Stimulated activated naive CD8-positive, alpha-beta T cell treated with anti-CD3 and anti-CD28 coated beads, Interleukin-15, Interleukin-2, amounts not matched to agents 100 ng/mL and 50 ng/mL, for 24 hours (primary cell): ENCODE measurements at regions not wholly inside any gene's neighbourhood (a gene's known extent, or its start where the extent isn't known, plus 50 kb on each side); places are given as distances from the start of the nearest gene placed in this dataset.

Experiments
- H3K27ac Mint-ChIP-seq: one replicate; pipeline ENCODE4 v1.8.0; 2021; ENCODE audit warnings: mild to moderate bottlenecking, mixed read lengths
- H3K27me3 Mint-ChIP-seq: one replicate; pipeline ENCODE4 v1.8.0; 2021; ENCODE audit warnings: mixed read lengths
- H3K36me3 Mint-ChIP-seq: one replicate; pipeline ENCODE4 v1.8.0; 2021; ENCODE audit warnings: low read depth, mixed read lengths
- H3K4me1 Mint-ChIP-seq: one replicate; pipeline ENCODE4 v1.8.0; 2021; ENCODE audit warnings: low read depth, mixed read lengths
- H3K4me3 Mint-ChIP-seq: one replicate; pipeline ENCODE4 v1.8.0; 2021; ENCODE audit warnings: mild to moderate bottlenecking, mixed read lengths
- H3K9me3 Mint-ChIP-seq: one replicate; pipeline ENCODE4 v1.8.0; 2021; ENCODE audit warnings: mixed read lengths

DNA sequence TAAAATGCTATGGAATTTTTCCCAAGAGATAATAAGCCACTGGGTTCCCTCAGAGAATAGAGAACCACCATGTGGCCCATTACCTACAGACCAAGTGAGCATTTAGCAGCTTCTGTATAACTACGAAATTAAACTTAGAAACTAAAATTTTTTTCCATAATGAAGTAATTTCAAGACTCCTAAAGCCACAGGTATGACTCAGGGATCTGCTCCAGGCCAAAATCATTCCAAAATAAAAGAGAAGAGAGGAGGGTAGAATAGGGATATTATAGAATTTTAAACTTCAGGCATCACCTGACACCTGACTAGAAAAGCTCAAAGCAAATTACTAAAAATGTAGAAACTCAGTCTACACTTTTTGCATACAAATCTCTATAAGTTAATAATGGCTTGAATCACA, 108.9 kb upstream of the DST start:
- Mint-ChIP-seq H3K27me3 (peaks cover 10% of the 10 kb centered on the region), H3K4me1 (peaks cover 4% of the 10 kb centered on the region), H3K36me3 (no peaks in the 10 kb centered on the region), H3K27ac (no peak overlapping the region), H3K4me3 (no peak overlapping the region), H3K9me3 (no peaks in the 10 kb centered on the region)

DNA sequence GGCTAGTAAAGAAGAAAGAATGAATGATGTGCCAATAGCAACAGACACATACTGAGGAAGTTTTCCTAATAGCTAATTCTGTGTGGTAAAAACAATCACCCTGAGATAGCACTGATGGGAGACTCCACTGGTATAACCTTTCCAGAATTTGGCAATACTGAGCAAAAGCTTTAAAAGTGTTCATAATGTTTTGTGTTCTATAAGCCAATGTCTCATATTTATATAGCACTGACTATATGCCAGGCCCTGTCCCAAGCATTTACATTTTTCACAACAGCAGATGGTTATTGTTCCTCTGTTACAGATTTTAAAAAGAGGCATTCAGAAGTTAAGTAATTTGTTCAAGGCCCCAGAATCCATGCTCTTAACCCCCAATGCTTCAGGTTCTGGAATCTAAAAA, 108.0 kb upstream of the DST start:
- no peaks in the 10 kb centered on the region for H3K9me3 Mint-ChIP-seq
- H3K27me3 Mint-ChIP-seq, result peaks cover 5% of the 10 kb centered on the region
- peaks cover 4% of the 10 kb centered on the region for H3K4me1 Mint-ChIP-seq
- H3K4me3 Mint-ChIP-seq, result no peak overlapping the region
- no peaks in the 10 kb centered on the region for H3K36me3 Mint-ChIP-seq
- peak overlapping the region; percentile 32 for H3K27ac Mint-ChIP-seq

DNA sequence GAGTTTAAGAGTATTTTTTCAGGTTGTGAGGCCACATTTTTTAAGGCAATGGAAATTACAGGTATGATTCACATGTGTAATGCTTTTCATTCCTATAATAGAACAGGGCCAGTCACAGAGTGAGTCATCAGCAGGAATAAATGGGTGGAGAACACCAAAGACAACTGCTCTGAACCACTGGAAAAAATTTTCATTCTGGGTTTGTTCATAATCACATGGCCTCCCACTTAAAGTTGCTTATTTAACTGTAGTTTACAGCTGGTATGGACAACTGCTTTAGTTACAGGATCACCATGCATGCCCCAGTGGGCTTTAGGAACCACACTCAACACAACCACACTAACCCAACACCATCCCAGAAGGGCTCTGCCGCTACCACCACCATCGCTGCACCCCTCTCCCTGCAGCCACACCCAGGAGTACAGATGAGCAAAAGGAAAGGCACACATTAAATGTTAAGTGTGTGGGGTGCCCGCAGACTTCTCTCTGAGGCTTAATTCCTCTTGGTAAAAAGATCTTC, 107.0 kb upstream of the DST start:
- Mint-ChIP-seq H3K9me3 (no peaks in the 10 kb centered on the region), H3K36me3 (no peaks in the 10 kb centered on the region), H3K27me3 (peaks cover 7% of the 10 kb centered on the region), H3K4me1 (peaks cover 4% of the 10 kb centered on the region), H3K27ac (peak overlapping the region; percentile 32), H3K4me3 (no peak overlapping the region)

DNA sequence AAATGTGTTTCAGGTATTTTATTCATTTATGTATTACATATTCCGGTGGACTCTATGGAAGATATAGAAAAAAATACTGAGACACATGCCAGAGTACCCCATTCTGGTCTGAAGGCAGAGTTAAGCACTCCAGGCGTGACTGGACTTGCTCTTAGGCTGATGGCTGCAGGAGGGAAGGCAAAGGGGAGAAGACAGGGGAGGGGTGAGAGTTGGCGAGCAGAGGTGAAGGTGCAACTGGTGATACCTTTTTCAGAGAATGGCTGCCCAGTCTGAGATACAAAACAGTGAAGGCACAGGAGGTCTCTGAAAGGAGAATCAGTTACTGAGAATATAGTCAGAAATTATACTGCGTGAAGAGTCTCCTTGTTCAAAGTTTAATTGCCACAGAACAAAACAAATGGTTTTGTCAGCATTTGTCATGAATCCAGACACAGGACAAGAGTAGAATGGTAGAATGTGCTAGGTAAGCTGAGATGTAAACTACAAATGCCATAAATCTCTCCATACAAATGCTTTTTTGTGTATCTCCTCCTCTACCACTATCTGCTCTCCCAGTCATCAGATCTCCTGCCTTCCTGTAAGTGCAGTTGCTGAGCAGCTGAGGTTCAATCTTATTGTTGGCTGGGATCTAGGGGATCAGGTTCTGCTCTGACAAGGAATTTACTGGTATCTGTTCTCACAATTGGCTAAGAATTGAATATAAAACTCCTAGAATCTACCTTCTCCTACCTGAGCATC, 104.2 kb upstream of the DST start:
- Mint-ChIP-seq H3K27me3 (peaks cover 10% of the 10 kb centered on the region), H3K4me1 (peaks cover 4% of the 10 kb centered on the region), H3K36me3 (no peaks in the 10 kb centered on the region), H3K27ac (no peak overlapping the region), H3K4me3 (no peak overlapping the region), H3K9me3 (no peaks in the 10 kb centered on the region)

DNA sequence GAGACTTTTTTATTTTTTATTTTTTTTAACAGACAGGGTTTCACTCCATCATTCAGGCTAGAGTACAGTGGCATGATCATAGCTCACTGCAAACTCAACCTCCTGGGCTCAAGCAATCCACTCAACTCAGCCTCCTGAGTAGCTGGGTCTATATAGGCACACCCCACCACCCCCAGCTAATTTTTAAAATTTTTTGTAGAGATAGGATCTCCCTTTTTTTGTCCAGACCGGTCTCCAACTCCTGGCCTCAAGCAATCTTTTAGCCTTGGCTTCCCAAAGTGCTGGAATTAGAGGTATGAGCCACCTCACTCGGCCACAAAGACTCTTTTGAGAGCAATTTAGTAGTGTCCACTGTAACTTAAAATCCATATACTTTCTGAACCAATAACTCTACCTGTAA, 103.3 kb upstream of the DST start:
- Mint-ChIP-seq H3K27me3 (peaks cover 13% of the 10 kb centered on the region), H3K9me3 (no peaks in the 10 kb centered on the region), H3K4me3 (no peak overlapping the region), H3K36me3 (no peaks in the 10 kb centered on the region), H3K4me1 (peaks cover 4% of the 10 kb centered on the region), H3K27ac (no peak overlapping the region)

DNA sequence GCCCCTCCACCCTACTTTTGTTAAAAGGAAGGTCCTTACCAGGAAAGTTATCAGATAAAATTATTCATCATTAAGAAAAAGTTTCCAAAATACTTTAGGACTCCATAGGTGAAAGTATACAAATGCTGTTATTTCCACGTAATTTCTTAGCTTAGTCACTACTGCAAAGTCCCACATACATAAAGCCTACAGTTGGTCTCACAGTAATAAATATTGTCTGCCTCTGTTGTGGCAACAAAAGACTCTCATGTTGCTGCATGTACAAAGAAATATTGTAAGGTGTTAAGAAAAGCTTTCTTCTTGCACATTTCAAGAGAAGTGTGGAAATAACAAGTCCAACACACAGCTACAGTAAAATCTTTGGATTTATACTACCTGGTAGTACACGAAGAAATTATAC, 102.4 kb upstream of the DST start:
- no peaks in the 10 kb centered on the region for H3K9me3 Mint-ChIP-seq
- no peak overlapping the region for H3K4me3 Mint-ChIP-seq

DNA sequence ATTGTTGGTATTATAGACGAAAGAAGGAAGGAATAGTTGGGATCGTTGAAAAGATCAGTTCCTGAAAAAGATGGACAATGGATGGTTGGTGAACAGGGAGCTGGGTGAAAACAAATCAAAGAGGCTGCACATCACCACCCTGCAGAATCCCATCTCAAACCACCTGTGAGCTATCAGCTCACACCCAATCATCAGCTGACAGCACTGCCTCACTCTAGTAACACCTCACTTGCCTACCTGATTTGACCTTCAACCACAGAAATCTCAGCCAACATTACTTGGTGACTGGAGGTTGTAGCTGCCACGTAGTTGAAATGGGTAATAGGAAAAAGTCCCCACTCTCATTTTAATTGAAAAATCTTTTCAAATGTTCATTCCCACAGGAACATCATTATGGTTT, 101.8 kb upstream of the DST start:
- peaks cover 13% of the 10 kb centered on the region for H3K27me3 Mint-ChIP-seq
- H3K4me3 Mint-ChIP-seq, result no peak overlapping the region
- no peaks in the 10 kb centered on the region for H3K36me3 Mint-ChIP-seq
- no peaks in the 10 kb centered on the region for H3K4me1 Mint-ChIP-seq
- no peak overlapping the region for H3K27ac Mint-ChIP-seq
- no peaks in the 10 kb centered on the region for H3K9me3 Mint-ChIP-seq

More for the DNA sequence above, 102.4 kb upstream of the DST start:
- H3K27me3 Mint-ChIP-seq, result peaks cover 13% of the 10 kb centered on the region
- H3K27ac Mint-ChIP-seq, result no peak overlapping the region
- peaks cover 4% of the 10 kb centered on the region for H3K4me1 Mint-ChIP-seq
- no peaks in the 10 kb centered on the region for H3K36me3 Mint-ChIP-seq

DNA sequence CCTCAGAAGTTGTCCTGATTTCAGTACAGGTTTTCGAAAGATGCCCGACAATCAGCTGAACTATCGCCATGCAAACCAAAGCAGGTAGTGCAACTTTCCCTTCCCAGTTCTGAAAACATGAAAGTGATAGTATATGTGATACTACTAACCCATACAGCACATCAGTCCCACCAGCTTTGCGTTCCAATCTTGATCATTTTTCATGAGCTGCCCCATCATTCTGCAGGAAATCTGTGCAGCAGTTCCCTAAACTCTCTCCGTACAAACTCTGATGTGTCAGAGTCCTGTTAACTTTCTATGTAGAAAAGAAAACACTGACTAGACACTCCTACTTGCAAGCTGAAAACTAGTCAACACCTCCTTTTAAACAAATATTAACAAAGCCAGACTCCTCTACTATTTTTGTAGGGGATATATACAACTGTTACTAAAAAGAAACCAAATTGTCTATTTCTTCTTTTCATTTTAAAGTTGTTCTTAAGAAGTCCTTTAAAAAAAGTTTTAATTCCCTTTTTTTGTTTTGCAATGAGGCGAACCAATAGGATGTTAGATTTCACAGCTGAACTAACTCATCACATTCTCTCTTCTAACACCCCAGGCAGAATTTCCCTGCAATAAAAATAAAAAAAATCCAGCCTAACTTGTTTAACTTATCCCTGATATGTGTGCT, 99.6 kb upstream of the DST start:
- Mint-ChIP-seq H3K27ac (no peak overlapping the region), H3K4me3 (no peak overlapping the region), H3K27me3 (peaks cover 13% of the 10 kb centered on the region), H3K4me1 (no peaks in the 10 kb centered on the region), H3K9me3 (no peaks in the 10 kb centered on the region), H3K36me3 (no peaks in the 10 kb centered on the region)

DNA sequence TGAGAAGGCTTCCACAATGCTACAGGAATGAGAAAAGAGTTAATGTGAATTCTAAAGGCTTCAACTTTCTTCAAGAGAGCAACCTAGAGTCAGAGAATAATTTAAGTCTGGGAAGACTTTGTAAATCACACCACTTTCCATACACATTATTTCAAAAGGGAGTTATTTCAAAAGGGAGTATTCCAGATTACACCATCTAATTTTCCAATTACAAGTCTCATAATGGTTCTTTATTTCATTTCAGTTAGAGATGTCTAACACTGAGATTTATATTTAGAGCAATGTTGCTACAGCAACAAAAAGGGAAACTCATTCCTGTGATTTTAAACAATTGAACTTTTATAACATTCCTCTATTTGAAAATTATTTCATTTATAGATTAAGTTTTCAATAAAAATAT, 98.8 kb upstream of the DST start:
- no peak overlapping the region for H3K27ac Mint-ChIP-seq

DNA sequence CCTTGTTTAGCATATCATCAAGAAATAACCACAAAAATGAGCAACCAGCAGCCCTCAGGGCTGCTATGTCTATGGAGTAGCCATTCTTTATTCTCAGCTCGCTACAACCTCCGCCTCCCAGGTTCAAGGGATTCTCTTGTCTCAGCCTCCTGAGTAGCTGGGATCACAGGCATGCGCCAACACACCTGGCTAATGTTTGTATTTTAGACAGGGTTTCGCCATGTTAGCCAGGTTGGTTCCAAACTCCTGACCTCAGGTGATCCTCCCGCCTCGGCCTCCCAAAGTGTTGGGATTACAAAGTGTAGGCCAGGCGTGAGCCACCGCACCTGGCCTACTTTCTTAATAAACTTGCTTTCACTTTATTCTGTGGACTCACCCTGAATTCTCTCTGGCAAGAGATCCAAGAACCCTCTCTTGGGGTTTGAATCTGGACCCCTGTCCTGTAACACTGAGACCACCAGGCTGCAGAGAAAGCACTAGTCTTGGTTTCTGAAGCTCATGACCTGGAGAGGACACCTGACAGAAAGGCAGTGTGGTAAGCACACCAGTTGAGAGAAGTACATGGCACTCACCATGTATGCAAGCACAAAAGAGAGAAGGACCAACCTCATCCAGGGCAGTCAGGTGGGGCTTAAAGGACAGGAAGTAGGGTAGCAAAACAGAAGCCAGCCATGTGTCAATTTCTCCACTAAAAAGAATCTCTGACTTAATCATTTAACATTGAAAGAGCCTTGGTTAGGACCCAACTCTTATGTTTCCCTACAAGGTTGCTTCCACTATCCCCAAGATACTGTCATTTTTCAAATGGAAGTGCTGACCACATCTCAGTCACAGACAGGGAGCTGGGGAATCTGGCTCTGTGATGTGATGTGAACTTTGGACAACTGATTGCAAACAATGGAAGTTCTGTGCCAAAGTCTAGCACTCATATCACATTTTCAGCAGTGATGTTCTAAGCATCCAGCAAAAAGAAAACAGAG, 97.4 kb upstream of the DST start:
- Mint-ChIP-seq H3K27me3 (peaks cover 7% of the 10 kb centered on the region), H3K4me1 (no peaks in the 10 kb centered on the region), H3K27ac (no peak overlapping the region), H3K9me3 (no peaks in the 10 kb centered on the region), H3K36me3 (no peaks in the 10 kb centered on the region), H3K4me3 (no peak overlapping the region)

More for the DNA sequence above, 98.8 kb upstream of the DST start:
- H3K36me3 Mint-ChIP-seq, result no peaks in the 10 kb centered on the region
- no peaks in the 10 kb centered on the region for H3K4me1 Mint-ChIP-seq
- peaks cover 9% of the 10 kb centered on the region for H3K27me3 Mint-ChIP-seq
- no peaks in the 10 kb centered on the region for H3K9me3 Mint-ChIP-seq
- no peak overlapping the region for H3K4me3 Mint-ChIP-seq

DNA sequence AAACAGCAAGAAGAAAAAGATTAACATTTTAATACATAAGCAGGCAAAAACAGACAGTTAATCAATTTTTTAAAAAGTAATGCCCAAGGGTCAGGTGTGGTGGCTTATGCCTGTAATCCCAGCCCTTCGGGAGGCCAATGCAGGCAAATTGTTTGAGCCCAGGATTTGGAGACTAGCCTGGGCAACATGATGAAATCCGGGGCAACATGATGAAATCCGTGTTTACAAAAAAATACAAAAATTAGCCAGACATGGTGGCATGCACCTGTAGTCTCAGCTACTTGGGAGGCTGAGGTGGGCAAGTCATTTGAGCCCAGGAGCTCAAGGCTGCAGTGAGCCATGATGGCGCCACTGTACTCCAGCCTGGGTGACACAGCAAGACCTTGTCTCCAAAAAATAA, 94.1 kb upstream of the DST start:
- Mint-ChIP-seq H3K4me3 (no peak overlapping the region), H3K27me3 (peaks cover 4% of the 10 kb centered on the region), H3K36me3 (no peaks in the 10 kb centered on the region), H3K27ac (no peak overlapping the region), H3K4me1 (no peaks in the 10 kb centered on the region), H3K9me3 (no peaks in the 10 kb centered on the region)

DNA sequence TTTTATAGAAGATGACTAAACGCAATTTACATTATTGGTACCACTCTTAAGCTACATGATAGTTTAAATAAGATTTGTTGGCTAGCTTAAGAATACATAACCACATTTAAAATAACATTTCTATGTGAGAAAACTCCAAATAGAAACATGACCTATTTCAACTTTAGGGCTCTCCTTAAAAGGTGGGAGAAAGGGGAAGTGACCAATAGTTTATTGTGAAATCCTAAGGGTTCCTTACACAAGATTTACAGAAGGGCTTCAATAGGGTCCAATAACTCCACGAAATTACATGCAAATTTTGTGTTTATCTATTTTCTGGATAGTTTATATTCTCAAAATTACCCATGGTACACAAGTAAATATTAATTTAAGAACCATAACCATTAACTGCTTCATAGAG, 91.6 kb upstream of the DST start:
- H3K9me3 Mint-ChIP-seq, result no peaks in the 10 kb centered on the region

DNA sequence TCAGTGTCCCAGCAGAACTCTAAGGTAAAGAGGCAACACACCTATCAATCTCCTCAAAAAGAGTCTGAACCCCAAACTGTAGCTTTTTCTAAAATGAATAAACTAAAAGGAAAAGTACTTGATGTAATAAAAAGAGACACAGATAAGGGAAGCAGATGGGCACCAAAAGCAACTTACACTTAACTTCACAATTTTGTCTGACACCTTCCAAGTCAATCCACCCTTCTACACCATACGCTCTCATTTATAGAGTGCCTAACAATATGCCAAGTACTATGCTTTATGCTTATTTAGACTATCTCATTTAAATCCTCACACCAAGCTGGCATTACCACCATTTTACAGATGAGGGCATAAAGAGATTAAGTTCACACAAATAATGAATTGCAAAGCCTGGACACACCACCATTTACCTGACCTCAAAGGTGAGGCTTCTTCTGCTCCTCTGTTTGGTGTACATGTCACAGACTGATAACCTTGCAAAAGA, 90.6 kb upstream of the DST start:
- H3K4me3 Mint-ChIP-seq, result no peak overlapping the region
- H3K27me3 Mint-ChIP-seq, result no peaks in the 10 kb centered on the region
- no peaks in the 10 kb centered on the region for H3K9me3 Mint-ChIP-seq
- H3K4me1 Mint-ChIP-seq, result no peaks in the 10 kb centered on the region
- no peak overlapping the region for H3K27ac Mint-ChIP-seq
- no peaks in the 10 kb centered on the region for H3K36me3 Mint-ChIP-seq

More for the DNA sequence above, 91.6 kb upstream of the DST start:
- Mint-ChIP-seq H3K36me3 (no peaks in the 10 kb centered on the region), H3K4me1 (no peaks in the 10 kb centered on the region), H3K27ac (no peak overlapping the region), H3K27me3 (no peaks in the 10 kb centered on the region), H3K4me3 (no peak overlapping the region)

DNA sequence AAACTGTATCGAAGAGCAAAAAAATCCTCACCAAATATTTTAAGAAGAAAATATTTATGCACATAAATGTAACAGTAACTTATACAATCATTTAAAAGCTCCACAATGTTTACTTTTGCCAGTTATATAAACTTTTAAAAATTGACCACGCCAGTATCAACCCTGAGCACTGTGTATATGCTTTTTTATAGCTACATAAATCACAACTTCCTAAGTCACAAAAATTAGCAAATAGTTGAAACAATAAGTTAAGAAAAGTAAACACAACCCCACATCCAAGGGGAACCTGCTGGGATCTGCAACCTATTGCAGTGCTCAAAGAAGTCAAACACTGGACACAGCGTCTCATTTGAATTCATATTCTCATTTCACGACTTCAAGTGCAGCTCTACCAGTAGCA, 89.8 kb upstream of the DST start:
- Mint-ChIP-seq H3K27me3 (no peaks in the 10 kb centered on the region), H3K9me3 (no peaks in the 10 kb centered on the region), H3K36me3 (no peaks in the 10 kb centered on the region), H3K4me1 (no peaks in the 10 kb centered on the region), H3K27ac (no peak overlapping the region), H3K4me3 (no peak overlapping the region)
